CD14-positive monocyte (primary cell): ENCODE measurements at regions not wholly inside any gene's neighbourhood (a gene's known extent, or its start where the extent isn't known, plus 50 kb on each side); places are given as distances from the start of the nearest gene placed in this dataset.

ENCODE experiments used
- DNase-seq, 3 donors: peaks; one replicate each; pipeline ENCODE4 v3.0.0-alpha.2; 2011 to 2022
- H2AFZ ChIP-seq: 2 replicates; pipeline ENCODE4 v1.6.0; 2012; ENCODE audit warnings: mild to moderate bottlenecking, low read depth, low read length, inconsistent platforms; ENCODE audit not compliant: insufficient read depth, poor library complexity, severe bottlenecking
- H3K27ac ChIP-seq, 2 donors: 1 replicate in 1 of 2; 2 replicates in 1 of 2; pipeline ENCODE4 v1.5.1; 2012 to 2013; ENCODE audit warnings: low read length in 2 of 2, control low read depth in 1 of 2, inconsistent platforms in 1 of 2, low read depth in 1 of 2, mild to moderate bottlenecking in 1 of 2
- H3K27me3 ChIP-seq, 2 donors: one replicate each; pipeline versions ENCODE4 v1.6.0 to v1.6.1; 2011 to 2013; ENCODE audit warnings: low read length in 2 of 2; ENCODE audit not compliant: control insufficient read depth in 2 of 2, insufficient read depth in 2 of 2
- H3K36me3 ChIP-seq, 2 donors: replicated peaks in 1 of 2; 1 replicate in 1 of 2; 2 replicates in 1 of 2; pipeline versions ENCODE4 v1.5.1 to v1.6.1; 2012 to 2013; ENCODE audit warnings: low read length in 2 of 2, control low read depth in 1 of 2, inconsistent platforms in 1 of 2, mild to moderate bottlenecking in 1 of 2; ENCODE audit not compliant: insufficient read depth in 2 of 2, control insufficient read depth in 1 of 2
- H3K4me1 ChIP-seq, 2 donors: 1 replicate in 1 of 2; 2 replicates in 1 of 2; pipeline versions ENCODE4 v1.5.1 to v1.6.1; 2012 to 2013; ENCODE audit warnings: low read length in 2 of 2, control low read depth in 1 of 2, inconsistent platforms in 1 of 2, mild to moderate bottlenecking in 1 of 2, moderate library complexity in 1 of 2; ENCODE audit not compliant: insufficient read depth in 2 of 2, control insufficient read depth in 1 of 2
- H3K4me2 ChIP-seq: replicated peaks from 2 replicates; pipeline ENCODE3; 2012; ENCODE audit warnings: low read length, moderate library complexity, mild to moderate bottlenecking; ENCODE audit not compliant: poor library complexity, severe bottlenecking; ENCODE audit errors: extremely low read depth
- H3K4me3 ChIP-seq, 3 experiments: fragments of 200-600 bp in 1 of 3; sonication (generic) in 1 of 3; replicated peaks in 1 of 3; 1 replicate in 2 of 3; 2 replicates in 1 of 3; pipeline ENCODE4 v1.5.1; 2011 to 2013; ENCODE audit warnings: low read length in 3 of 3, mild to moderate bottlenecking in 3 of 3, control low read depth in 2 of 3, low read depth in 2 of 3, inconsistent platforms in 1 of 3, moderate library complexity in 1 of 3
- H3K79me2 ChIP-seq: 2 replicates; pipeline ENCODE4 v1.6.0; 2012; ENCODE audit warnings: mild to moderate bottlenecking, control low read depth, inconsistent platforms, low read length, moderate library complexity; ENCODE audit not compliant: insufficient read depth
- H3K9ac ChIP-seq: 2 replicates; pipeline ENCODE4 v1.6.0; 2017; ENCODE audit warnings: low read length, mild to moderate bottlenecking; ENCODE audit not compliant: insufficient read depth, poor library complexity, severe bottlenecking
- H3K9me3 ChIP-seq, 2 donors: replicated peaks in 1 of 2; 1 replicate in 1 of 2; 2 replicates in 1 of 2; pipeline versions ENCODE4 v1.5.1 to v1.6.1; 2012 to 2013; ENCODE audit warnings: low read length in 2 of 2, control low read depth in 1 of 2; ENCODE audit not compliant: control insufficient read depth in 1 of 2, insufficient read depth in 1 of 2
- H4K20me1 ChIP-seq: 2 replicates; pipeline ENCODE4 v1.6.0; 2012; ENCODE audit warnings: mild to moderate bottlenecking, low read length, control low read depth, moderate library complexity; ENCODE audit not compliant: insufficient read depth
- H3K27ac Mint-ChIP-seq, 7 donors: one replicate each; pipeline ENCODE4 v1.8.0; 2020; ENCODE audit warnings: mild to moderate bottlenecking in 7 of 7, mixed read lengths in 7 of 7, moderate library complexity in 6 of 7, inconsistent platforms in 2 of 7
- H3K27me3 Mint-ChIP-seq, 3 donors: one replicate each; pipeline ENCODE4 v1.8.0; 2021 to 2022; ENCODE audit warnings: low read depth in 3 of 3, mild to moderate bottlenecking in 3 of 3, mixed read lengths in 3 of 3, moderate library complexity in 3 of 3, inconsistent platforms in 1 of 3
- H3K36me3 Mint-ChIP-seq, 2 donors: one replicate each; pipeline ENCODE4 v1.8.0; 2020; ENCODE audit warnings: mixed read lengths in 2 of 2, inconsistent platforms in 1 of 2, mild to moderate bottlenecking in 1 of 2
- H3K4me1 Mint-ChIP-seq: one replicate; pipeline ENCODE4 v1.8.0; 2020; ENCODE audit warnings: mild to moderate bottlenecking, mixed read lengths
- H3K4me3 Mint-ChIP-seq, 2 donors: one replicate each; pipeline ENCODE4 v1.8.0; 2020; ENCODE audit warnings: mild to moderate bottlenecking in 2 of 2, mixed read lengths in 2 of 2, moderate library complexity in 1 of 2
- H3K9me3 Mint-ChIP-seq, 7 donors: one replicate each; pipeline ENCODE4 v1.8.0; 2020 to 2022; ENCODE audit warnings: mixed read lengths in 7 of 7, mild to moderate bottlenecking in 6 of 7, moderate library complexity in 6 of 7, inconsistent platforms in 2 of 7
- WGBS: methylation state at CpG from one replicate; pipeline ENCODE4 v1.1.5; 2013; ENCODE audit warnings: missing lambda C conversion rate; ENCODE audit not compliant: insufficient coverage; 5-methylcytosine and 5-hydroxymethylcytosine counted together
- intact Hi-C, 2 donors: fragments of 100-400 bp; cut with micrococcal nuclease; formaldehyde crosslinking; loops; one replicate each; pipeline versions ENCODE4 v1.15.0 to v1.15.1; 2023
- TF ChIP-seq, protein P1 (sequence below): fragments of 200-600 bp; IDR thresholded peaks from one replicate; pipeline ENCODE4 v1.8.0; 2022; ENCODE audit warnings: antibody characterized with exemption, mild to moderate bottlenecking

DNA sequence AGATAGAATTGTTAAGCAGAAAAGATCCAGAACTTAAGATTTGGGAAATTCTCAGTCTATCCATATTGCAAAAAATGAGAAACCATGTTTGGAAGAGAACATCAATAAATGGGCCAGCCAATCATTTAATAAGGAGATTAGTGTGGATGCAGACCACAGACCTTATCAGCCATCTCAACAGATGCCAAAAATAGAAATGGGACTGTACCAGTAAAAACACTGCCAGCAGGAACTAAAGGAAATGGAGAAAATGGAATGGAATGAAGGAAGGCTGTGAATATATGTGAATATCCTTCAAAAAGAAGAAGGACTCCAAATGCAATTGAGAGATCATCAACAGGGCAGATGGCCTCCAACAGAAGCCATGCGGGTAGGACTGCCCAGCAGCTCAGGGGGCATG, 52.7 kb upstream of the ZNF618 start:
- no peak overlapping the region for H3K27ac Mint-ChIP-seq
- H3K27me3 ChIP-seq = no peaks in the 10 kb centered on the region
- H2AFZ ChIP-seq = no peak overlapping the region
- H3K79me2 ChIP-seq = no peaks in the 10 kb centered on the region
- no peak overlapping the region for H3K9ac ChIP-seq
- H3K4me3 Mint-ChIP-seq = no peak overlapping the region
- no peak overlapping the region for H3K4me3 ChIP-seq
- peaks cover 6% of the 10 kb centered on the region for H3K4me1 Mint-ChIP-seq
- peaks cover 0 to 3% of the 10 kb centered on the region in 2 donors for H3K4me1 ChIP-seq
- H3K36me3 Mint-ChIP-seq = no peaks in the 10 kb centered on the region
- H3K27me3 Mint-ChIP-seq = peaks cover 0 to 4% (median 0%) of the 10 kb centered on the region in 3 donors
- intact Hi-C loops = no loop called here
- peaks cover 10 to 27% (median 19%) of the 10 kb centered on the region in 7 donors for H3K9me3 Mint-ChIP-seq
- 100% methylated on average over 1 of the region's 1 CpG for WGBS
- TF ChIP-seq, protein P1, sequence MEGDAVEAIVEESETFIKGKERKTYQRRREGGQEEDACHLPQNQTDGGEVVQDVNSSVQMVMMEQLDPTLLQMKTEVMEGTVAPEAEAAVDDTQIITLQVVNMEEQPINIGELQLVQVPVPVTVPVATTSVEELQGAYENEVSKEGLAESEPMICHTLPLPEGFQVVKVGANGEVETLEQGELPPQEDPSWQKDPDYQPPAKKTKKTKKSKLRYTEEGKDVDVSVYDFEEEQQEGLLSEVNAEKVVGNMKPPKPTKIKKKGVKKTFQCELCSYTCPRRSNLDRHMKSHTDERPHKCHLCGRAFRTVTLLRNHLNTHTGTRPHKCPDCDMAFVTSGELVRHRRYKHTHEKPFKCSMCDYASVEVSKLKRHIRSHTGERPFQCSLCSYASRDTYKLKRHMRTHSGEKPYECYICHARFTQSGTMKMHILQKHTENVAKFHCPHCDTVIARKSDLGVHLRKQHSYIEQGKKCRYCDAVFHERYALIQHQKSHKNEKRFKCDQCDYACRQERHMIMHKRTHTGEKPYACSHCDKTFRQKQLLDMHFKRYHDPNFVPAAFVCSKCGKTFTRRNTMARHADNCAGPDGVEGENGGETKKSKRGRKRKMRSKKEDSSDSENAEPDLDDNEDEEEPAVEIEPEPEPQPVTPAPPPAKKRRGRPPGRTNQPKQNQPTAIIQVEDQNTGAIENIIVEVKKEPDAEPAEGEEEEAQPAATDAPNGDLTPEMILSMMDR = no peak
- no peaks in the 10 kb centered on the region for H4K20me1 ChIP-seq
- no peak overlapping the region for H3K27ac ChIP-seq
- H3K9me3 ChIP-seq = peaks cover 13 to 19% of the 10 kb centered on the region in 2 donors
- no peaks in the 10 kb centered on the region for H3K36me3 ChIP-seq
- no peak overlapping the region for H3K4me2 ChIP-seq
- DNase-seq = no peak
